ENCODE measurements at regions not wholly inside any gene's neighbourhood (a gene's known extent, or its start where the extent isn't known, plus 50 kb on each side); places are given as distances from the start of the nearest gene placed in this dataset.
"Not testable (repeated sequence)": the region's sequence is repeated elsewhere in the genome, so short reads cannot be mapped to it uniquely, and the experiment has no call there.

DNA sequence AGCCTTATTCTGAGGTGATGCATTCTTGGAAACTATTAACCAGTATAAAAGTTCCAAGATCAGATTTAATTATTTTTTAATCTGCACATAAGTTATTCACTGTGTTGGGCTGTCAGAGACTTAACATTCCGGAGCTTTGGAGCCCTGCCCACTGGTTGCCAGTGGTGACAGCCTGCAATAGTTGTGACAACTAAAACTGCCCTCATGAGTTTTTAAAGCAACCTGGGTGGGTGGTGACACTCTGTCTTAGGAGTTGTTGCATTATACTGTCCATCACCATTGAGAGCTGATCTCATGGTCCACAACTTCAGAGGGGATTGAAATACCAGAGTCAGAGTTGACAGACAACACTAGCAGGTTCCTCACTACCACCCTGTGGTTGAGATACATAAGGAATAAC is 653.9 kb upstream of the USP24 start:
- DNase-seq (ENCODE audit: low spot score): no peak

DNA sequence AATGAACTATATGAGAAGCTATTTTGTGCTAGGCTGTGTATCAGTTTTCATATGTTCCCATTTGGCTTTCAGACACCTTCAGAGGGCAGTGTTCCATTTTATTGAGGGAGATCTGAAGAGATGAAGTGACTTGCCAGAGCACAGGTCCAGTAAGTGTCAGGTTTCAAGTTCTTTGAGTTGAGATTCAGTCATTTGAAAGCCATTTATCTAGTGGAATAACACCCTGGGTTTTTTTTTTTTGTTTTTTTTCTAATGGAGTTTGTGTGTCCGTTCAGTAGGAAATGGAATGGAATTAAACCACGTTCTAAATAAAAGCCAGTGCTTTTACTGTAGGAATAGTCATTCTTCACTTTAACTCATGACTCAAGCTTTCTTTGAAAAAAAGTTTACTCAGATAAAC is 652.9 kb upstream of the USP24 start:
- no peak for DNase-seq (ENCODE audit: low spot score)

DNA sequence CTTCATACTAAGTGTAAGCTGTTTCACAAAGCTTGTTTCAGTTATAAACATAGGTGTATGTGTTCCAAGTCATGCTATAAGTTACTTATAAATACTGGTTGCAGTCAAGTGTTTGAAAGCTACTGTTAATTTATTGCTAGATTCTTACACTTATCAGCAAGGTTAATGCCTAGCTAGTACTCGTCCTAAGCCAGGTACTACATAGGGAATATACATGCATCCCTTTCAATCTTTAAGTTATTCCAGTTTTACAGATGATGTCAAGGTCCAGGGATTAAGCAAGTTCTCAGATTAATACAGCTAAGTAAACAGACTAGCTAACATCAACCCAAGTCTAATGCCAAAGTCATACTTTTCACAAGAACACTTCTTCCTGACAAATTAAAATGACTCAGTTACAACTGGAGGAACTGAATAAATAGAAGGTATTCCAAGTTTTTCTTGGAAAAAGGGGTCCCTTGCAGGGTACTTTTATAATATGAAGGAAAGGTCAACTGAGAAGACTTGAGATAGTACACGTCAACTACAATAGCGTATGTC is 652.2 kb upstream of the USP24 start:
- no peak for DNase-seq (ENCODE audit: low spot score)

DNA sequence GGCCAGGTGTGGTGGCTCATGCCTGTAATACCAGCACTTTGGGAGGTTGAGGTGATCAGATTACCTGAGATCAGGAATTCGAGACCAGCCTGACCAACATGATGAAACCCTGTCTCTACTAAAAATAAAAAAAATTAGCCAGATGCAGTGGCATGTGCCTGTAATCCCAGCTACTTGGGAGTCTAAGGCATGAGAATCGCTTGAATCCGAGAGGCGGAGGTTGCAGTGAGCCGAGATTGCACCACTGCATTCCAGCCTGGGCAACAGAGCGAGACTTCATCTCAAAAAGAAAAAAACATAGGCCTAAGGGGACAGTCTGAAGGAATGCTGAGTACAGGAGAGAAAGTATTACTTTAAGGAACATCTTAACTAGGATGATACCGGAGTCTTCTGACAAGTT is 650.6 kb upstream of the USP24 start:
- DNase-seq (ENCODE audit: low spot score): not testable (repeated sequence)

DNA sequence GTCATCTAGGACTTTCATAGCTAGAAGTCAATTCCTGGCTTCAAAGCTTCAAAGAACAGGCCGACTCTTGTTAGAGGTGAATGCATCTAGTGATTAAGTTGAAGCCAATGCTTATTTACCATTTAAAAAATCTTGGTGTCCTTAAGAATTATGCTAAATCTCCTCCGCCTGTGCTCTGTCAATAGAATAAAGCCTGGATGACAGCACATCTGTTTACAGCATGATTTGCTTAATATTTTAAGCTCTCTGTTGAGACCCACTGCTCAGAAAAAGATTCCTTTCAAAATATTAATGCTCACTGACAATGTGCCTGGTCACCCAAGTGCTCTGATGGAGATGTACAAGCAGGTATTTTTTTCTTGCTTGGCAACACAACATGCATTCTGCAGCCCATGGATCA is 649.1 kb upstream of the USP24 start:
- no peak for DNase-seq (ENCODE audit: low spot score)

DNA sequence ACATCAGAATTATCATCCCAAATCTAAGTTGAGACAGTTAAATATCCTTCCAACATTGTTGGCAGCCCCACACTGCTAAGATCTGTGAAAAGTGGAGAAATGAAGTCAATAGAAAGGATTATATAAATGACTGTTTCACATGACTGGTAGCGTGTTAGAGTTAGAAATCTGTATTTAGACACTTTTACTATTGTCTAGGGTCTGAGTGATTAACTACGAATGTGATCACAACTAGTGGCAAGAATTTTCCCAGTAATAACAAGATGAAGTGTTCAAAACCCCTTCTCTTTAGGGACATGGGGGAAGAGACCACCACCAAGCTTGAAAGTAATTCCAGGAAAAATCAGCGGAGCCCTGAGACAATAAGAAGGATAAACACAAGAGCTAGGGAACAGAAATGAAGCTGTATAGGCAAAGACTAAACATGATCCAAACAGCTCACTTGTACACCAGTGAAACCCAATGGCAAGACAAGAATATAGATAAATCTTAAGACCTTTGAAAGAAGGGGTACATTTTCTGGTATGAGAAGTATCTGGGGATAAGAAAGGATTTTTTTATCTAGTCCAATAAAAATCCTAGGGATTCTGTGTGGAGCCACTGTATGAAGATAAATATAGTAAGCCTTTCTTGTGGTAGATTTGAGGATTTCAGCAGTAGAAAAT is 646.6 kb upstream of the USP24 start:
- no peak for DNase-seq (ENCODE audit: low spot score)

DNA sequence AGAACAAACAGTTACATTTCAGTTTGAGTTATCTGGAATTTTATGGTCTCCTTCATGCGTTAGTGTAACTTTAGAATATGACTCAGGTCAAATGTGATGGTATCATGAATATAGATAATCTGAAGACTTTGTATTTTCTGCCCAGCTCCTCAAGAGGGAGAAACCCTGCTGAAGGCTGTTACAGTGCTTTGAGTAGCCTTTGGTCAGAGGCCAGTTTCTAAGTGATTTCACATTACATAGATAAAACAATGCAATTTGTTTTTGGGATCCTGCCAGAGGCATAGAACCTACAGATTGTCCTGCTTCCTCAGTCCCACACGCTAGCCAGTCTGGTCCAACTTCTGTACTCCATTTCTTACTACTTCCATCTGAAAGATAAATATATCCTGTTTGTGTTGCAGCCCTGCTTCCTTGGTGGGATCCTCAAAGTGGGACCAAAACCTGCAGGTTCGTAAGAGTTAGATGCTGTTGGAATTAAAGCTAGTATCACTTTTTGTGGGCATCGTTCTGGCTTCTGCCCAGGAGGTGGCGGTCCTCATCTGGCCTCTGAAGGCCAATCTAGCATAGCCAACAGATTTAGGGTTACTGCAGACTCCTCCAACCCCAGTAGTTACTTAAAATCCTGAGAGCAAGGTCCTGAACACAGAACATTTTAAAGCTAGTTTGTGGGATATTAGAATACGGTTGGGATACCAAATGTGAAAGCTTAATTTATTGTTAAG is 645.8 kb upstream of the USP24 start:
- no peak for DNase-seq (ENCODE audit: low spot score)

DNA sequence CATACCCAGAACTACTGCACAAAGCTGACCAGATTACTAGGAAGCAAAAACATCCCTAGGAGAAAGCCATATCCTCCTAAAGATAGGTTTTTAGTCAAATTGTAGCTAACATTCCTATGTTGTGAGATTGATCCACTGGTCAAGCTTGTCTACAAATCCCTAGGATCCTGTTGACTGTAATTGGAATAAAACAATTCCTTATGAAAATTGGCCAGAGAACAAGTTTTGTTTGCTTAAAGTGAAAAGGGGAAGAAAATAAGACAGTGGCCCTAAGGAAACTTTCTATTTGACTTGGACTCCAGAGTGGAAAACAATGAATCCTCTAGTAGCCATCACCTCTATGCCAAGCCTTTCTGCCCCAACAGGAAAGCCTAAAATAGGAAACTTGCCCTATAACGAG is 645.2 kb upstream of the USP24 start:
- DNase-seq (ENCODE audit: low spot score): no peak

DNA sequence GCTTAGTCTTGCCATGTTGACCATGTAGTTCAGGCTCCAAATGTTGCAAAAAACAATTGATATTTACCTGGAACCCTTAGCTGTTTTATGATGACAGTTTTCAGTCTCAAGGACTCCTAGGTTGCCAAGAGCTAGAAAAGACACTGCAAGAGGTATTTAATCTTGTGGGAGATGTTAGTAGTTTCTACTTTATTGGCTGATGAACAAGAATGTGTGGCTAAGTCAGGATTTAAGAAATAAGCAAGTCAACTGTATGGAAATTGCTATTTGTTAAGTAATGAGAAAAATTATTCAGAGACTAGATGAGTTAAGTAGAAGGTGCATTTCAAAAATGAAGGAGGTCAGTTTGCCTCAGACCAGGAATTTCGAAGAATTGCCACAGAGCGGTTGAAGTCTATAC is 639.7 kb upstream of the USP24 start:
- no peak for DNase-seq (ENCODE audit: low spot score)

DNA sequence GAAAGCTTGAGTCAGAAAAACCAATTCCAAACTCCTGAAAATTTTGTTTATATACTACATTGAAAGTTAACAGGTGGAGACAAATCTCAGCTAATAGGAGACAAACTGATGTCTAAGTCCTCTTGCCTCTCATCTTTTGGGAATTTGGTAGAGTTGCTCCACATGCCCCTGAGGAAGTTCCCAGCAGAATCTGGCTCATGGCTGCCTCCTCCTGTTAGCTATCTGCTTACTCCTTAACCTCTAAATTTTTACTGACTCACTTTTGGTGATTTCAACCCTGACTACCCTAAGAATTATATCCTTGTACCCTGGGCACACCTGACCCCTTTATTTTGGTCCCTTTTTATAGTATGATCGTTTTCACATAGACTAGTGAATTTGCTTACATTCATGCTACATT is 633.7 kb upstream of the USP24 start:
- no peak for DNase-seq (ENCODE audit: low spot score)

DNA sequence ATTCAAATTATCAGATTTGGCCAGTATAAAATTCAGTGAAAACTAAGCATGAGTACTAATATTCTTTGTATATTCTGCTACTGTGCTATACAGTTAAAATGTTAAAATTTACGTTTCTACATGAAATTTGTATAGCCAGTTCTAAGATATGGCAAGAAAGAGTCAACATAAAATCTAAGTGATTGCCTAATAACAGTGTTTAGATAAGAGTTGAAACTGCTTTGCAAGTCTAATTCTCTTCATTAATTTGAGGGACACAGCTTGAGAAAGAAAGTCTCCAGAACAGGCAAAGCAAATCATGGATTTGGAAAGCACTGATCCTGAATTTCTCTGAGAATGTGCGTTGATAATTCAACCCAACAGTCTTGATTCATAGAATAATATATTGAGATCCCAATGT is 630.9 kb upstream of the USP24 start:
- no peak for DNase-seq (ENCODE audit: low spot score)

DNA sequence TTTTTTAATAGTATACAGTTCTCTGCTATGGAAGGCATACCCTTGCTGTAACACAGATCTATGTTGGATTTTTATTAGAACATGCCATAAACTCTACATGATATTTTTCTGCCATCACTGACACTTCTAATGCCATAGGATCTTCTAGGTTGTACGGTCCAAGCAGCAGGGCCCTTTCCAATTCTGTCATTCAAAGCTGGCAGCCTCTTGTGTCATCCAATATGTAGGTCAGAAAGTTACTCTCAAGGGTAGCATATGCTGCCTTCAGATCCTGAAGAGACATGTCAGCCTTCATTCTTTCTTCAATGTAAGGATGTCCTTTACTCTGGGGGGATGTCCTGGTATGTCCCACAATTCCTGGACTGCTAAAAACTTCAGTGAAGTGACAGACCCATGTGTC is 629.2 kb upstream of the USP24 start:
- no peak for DNase-seq (ENCODE audit: low spot score)

DNA sequence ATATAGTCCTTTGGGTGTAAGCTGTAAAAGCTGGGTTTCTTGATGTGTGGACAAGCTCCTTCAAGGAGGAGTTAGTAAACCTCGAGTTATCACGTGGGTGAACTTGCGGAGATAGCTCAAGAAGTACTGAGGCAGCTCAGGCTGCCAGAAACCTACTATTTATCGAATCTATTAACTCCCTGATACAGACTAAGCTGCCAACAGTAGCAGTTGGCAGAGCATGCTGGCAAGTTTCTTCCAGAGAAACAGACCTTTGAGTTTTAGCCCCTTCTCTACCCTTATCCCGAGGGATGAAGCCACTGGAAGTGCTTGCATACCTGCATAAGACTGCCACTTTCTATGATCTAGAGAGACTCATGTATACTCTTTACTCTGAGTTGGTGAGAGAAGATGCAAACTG is 624.5 kb upstream of the USP24 start:
- DNase-seq (ENCODE audit: low spot score): no peak

DNA sequence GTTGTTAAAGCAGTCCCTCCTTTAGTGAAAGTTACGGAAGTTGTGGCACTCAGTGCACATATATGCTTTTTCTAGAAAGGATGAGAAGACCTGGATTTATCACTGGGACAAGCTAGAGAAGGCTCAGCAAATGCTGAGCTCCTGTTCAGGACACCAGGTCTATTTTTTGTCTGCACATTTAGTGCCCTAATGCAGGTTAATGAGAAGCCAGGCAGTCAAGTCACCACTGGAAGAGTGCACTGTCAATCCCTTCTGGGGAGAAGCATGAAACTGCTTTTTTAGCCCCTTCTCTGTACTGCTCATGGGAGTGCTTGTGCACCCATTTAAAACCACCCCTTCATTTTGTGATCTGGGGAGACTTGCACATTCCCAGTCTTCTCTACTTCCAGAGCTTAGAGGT is 624.1 kb upstream of the USP24 start:
- no peak for DNase-seq (ENCODE audit: low spot score)

DNA sequence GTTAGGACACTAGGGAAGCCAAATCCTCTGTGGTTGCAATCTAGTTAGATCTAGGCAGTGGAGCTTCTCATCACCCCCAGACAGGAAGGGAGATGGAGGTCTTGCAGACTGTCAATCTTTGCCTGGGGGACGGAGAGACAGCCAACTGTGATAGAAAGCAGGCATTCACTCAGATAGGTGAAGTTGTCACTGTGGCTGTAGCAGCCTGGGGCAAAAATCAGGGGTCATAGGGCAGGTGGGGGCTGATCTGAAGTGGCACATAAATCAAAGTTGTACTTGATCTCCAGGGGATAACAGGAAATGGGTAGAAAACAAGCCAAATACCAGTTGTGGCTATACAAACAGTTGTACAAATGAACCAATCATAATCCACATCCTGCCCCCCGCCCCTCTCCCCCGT is 620.9 kb upstream of the USP24 start:
- no peak for DNase-seq (ENCODE audit: low spot score)

DNA sequence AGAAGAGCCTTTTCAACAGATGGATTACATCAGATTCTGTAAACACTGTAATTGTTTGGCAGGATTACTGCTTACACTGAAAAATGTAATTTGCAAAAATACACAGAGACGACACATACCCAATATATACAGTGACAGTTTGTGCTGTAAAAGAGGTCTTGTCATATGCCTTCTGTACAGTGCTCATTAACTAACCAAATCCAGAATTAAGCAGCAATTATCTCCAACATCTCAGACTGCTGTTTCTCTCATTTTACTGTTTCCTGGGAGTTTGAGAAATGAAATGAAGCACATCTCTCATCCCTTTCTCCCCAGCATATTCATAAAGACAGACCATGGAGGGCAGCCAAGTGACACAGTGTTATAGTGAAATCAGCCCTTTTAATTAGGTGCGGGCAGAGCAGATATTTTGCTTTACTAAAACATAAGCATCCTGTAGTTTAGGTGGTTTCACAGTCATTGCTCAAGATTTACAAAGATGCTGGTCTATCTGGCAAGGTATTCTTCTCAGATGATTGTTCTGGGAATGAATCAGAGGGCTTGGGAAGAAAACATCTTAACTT is 618.4 kb upstream of the USP24 start:
- no peak for DNase-seq (ENCODE audit: low spot score)

DNA sequence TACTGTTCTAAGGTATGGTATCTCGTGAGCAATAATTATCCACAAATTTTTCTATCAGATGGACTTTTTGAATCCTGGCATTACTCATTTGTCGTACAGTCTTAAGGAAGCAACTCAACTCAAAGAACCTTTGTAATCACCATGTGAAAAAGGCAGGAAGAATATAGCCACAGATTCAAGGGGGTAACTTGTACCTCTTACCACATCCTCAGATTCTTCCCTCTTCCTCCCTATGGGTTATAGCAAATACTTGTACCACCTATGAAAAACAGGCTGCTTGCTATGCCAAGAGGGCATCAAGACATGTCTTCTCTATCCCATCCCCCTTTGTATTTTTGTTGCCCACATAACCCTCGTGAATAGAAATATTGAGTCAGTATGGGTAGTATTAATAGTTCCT is 616.6 kb upstream of the USP24 start:
- no peak for DNase-seq (ENCODE audit: low spot score)

DNA sequence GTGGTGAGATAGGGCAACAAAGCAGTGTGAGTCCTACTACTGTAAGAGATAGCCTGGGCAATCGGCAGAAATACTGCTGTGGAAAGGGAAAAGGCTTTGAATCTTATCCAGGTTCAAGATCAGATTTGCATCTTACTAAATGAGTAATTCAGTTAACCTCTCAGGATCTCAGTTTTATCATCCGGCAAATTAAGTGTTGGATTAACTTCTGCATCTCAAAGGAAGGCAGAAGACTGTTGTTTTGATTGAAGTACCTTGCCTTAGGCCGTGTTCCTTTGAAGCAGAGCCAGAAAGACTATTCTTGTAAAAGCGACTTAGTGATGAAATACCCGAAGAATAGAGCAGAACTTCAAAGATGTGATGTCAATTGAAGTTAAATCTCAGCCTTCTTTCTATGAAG is 612.9 kb upstream of the USP24 start:
- no peak for DNase-seq (ENCODE audit: low spot score)

DNA sequence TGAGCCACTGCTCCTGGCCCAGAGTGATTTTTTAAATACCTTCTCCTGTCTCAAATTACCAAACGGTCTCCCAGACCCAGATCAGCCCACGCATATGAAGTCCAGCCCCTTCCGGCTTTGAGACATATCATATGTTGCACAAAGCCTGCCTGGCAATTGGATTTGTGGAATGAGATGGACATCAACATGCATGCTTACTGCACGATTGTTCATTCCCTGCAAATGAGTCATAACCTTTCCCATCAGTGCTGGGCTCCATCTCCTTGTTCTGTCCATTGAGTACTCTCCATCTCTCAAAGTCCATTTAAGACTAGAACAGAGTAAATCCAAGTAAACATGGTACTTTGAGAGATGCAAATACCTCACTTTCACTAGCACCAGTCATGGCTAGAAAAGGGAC is 612.2 kb upstream of the USP24 start:
- DNase-seq (ENCODE audit: low spot score): no peak

DNA sequence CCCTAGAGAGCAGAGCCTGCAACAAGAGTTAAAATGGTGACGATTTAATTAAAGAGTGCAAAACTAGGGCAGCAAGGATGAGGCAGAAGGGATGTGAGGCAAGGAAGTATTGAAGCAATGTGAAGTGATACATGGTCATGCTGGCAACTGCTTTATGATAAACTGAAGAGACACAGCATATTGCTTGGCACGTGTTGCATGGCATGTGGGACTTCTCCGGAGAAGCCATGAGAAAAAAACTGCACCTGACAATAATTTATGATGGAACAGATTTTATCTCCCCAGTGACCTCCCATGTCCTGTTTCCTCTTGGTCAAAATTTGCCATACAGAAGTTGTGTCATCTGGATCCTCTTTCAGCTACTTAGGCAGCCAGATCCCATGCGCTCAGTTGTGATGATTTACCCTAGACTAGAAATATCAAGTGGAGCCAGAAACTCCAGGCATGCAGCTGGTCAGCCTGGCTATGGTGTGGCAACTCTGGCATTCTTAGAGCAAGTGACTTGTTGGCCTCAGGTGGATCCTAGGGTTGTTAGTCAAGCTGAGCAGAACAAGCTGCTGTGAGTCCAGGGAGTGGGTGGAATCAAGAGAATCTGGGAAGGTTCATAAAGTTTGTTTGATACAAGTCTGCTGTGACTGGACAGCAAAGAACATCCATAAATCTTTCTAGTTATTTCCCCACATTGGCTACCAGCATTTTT is 611.4 kb upstream of the USP24 start:
- no peak for DNase-seq (ENCODE audit: low spot score)

DNA sequence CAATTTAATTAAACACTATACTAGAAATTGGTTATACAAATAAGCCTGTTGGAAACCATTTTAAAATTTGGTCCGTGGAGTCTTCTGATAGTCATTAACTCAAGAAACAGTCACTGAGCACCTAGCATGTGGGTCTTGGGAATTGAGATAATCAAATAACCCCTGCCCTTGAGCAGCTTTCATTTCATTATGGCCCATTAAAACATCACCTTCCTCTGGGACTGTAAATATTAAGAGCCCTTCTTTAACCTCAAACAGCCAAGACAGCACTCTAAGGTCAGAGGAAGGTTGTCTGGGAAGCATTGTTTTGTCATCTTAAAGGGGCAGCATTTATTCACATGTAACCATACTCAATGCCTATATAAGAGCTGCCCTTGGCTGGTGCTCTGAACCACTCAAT is 610.3 kb upstream of the USP24 start:
- DNase-seq (ENCODE audit: low spot score): no peak

DNA sequence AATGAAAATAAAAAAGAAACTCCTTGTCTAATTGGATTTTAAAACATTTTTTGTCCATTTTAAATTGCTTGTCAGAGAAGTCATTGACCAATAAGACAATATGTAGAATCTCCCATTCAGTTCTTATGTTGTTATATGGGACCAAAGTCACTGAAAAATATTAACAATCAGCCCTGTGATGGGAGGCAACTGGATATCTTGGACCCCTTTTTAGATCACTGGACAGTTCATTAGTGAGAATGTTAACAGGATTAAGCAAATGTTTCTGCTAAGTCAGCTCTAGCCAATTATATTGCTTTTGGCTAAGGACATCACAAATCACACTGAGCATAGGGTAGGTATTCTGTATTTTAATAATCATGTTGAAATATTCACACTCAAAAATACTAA is 609.1 kb upstream of the USP24 start:
- DNase-seq (ENCODE audit: low spot score): no peak
